Gastrocnemius medialis (tissue), 4 donors: ENCODE measurements at regions not wholly inside any gene's neighbourhood (a gene's known extent, or its start where the extent isn't known, plus 50 kb on each side); places are given as distances from the start of the nearest gene placed in this dataset.

Experiments used
- POLR2A ChIP-seq, 2 donors: fragments of 450-650 bp; IDR thresholded peaks; one replicate each; pipeline ENCODE4 v1.6.1; 2017; ENCODE audit warnings: antibody characterized with exemption in 2 of 2, mild to moderate bottlenecking in 2 of 2, moderate library complexity in 2 of 2
- TF ChIP-seq, protein P1 (sequence below), 5 experiments: fragments of 450-650 bp in 3 of 5; fragments of 200-600 bp in 2 of 5; sonication (generic) in 2 of 5; IDR thresholded peaks in 4 of 5; conservative IDR thresholded peaks in 1 of 5; 1 replicate in 4 of 5; 2 replicates in 1 of 5; pipeline ENCODE4 v1.5.1; 2016 to 2019; ENCODE audit warnings: antibody characterized with exemption in 5 of 5, mild to moderate bottlenecking in 3 of 5, moderate library complexity in 3 of 5

- TF ChIP-seq, protein P1, sequence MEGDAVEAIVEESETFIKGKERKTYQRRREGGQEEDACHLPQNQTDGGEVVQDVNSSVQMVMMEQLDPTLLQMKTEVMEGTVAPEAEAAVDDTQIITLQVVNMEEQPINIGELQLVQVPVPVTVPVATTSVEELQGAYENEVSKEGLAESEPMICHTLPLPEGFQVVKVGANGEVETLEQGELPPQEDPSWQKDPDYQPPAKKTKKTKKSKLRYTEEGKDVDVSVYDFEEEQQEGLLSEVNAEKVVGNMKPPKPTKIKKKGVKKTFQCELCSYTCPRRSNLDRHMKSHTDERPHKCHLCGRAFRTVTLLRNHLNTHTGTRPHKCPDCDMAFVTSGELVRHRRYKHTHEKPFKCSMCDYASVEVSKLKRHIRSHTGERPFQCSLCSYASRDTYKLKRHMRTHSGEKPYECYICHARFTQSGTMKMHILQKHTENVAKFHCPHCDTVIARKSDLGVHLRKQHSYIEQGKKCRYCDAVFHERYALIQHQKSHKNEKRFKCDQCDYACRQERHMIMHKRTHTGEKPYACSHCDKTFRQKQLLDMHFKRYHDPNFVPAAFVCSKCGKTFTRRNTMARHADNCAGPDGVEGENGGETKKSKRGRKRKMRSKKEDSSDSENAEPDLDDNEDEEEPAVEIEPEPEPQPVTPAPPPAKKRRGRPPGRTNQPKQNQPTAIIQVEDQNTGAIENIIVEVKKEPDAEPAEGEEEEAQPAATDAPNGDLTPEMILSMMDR (IDR thresholded peaks at IDR 0.05 in 4 of 5, conservative IDR thresholded peaks at IDR 0.05 in 1 of 5) = no peak
- TF ChIP-seq POLR2A (IDR thresholded peaks at IDR 0.05) = no peak
Observed at GRCh38 chr20:60629206-60629605, 622.9 kb upstream of the CDH4 start.
